ENCODE measurements at regions not wholly inside any gene's neighbourhood (a gene's known extent, or its start where the extent isn't known, plus 50 kb on each side); places are given as distances from the start of the nearest gene placed in this dataset.

DNA sequence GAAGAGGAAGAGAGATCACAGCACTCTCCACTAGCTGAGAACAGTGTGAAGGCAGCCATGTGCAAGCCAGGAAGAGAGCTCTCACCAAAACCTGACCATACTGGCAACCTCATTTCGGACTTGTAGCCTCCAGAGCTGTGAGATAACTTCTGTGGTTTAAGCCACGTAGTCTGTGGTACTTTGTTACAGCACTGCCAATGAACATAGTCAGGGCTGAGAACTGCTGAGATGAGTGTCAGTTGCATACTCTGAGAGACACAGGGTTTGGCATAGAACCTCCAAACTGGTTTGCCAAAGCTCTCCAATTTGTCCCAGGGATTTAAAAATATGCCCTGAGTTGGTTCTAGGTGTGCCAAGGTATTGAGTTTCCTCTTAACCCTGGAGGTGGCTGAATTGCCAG lies 218.6 kb downstream of the ATP23 start:
- H3K36me3 ChIP-seq, result no peaks in the 10 kb centered on the region

DNA sequence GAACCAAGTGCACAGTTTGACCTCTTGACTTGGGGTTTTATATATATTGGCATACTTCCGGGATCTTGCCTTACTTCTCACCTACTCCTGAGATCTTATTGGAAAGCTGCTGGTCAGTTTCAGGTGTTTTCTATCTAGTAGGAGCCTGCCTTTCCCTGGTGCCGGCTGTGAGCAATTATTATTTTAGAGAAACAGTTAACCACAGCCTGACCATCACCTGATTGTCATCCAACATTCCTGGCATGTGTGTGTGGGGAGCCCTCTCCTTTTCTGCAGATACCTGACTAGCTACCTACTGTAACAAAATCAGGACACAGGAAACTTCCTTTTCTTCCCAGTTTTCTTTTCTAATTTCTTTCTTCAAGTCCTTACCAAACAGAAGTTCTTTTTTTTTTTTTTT lies 220.4 kb downstream of the ATP23 start:
- DNase-seq (ENCODE audit: low spot score) (no peak), ATAC-seq (ENCODE audit: insufficient number of reproducible peaks, low FRiP score, low read depth) (no peak)
- no peak for TF ChIP-seq CTCF (IDR thresholded peaks at IDR 0.05)
- Histone ChIP-seq H3K27me3 (replicated peaks; ENCODE audit: insufficient read depth) (no peaks in the 10 kb centered on the region), H3K4me1 (ENCODE audit: control insufficient read depth in 1 of 2, low read depth in 2 of 2) (no peaks in the 10 kb centered on the region), H3K4me3 (no peak overlapping the region), H3K9me3 (no peaks in the 10 kb centered on the region), H3K27ac (no peak overlapping the region), H3K36me3 (no peaks in the 10 kb centered on the region)

More for the DNA sequence above, 218.6 kb downstream of the ATP23 start:
- Histone ChIP-seq H3K4me1 (ENCODE audit: control insufficient read depth in 1 of 2, low read depth in 2 of 2) (no peaks in the 10 kb centered on the region), H3K27ac (no peak overlapping the region), H3K4me3 (no peak overlapping the region), H3K9me3 (no peaks in the 10 kb centered on the region), H3K27me3 (replicated peaks; ENCODE audit: insufficient read depth) (no peaks in the 10 kb centered on the region)
- DNase-seq (ENCODE audit: low spot score), result no peak
- ATAC-seq (ENCODE audit: insufficient number of reproducible peaks, low FRiP score, low read depth), result no peak
- no peak for TF ChIP-seq CTCF (IDR thresholded peaks at IDR 0.05)

- ATAC-seq (ENCODE audit: insufficient number of reproducible peaks, low FRiP score, low read depth) (no peak), DNase-seq (ENCODE audit: low spot score) (no peak)
- H3K9me3 ChIP-seq, result no peaks in the 10 kb centered on the region
- TF ChIP-seq CTCF (IDR thresholded peaks at IDR 0.05), result no peak
- no peaks in the 10 kb centered on the region for H3K36me3 ChIP-seq
- H3K27me3 ChIP-seq (replicated peaks; ENCODE audit: insufficient read depth), result no peaks in the 10 kb centered on the region
- H3K27ac ChIP-seq, result no peak overlapping the region
- no peak overlapping the region for H3K4me3 ChIP-seq
- no peaks in the 10 kb centered on the region for H3K4me1 ChIP-seq (ENCODE audit: control insufficient read depth in 1 of 2, low read depth in 2 of 2)
These were observed 221.7 kb downstream of the ATP23 start for GRCh38 chr12:58163021-58163420.

DNA sequence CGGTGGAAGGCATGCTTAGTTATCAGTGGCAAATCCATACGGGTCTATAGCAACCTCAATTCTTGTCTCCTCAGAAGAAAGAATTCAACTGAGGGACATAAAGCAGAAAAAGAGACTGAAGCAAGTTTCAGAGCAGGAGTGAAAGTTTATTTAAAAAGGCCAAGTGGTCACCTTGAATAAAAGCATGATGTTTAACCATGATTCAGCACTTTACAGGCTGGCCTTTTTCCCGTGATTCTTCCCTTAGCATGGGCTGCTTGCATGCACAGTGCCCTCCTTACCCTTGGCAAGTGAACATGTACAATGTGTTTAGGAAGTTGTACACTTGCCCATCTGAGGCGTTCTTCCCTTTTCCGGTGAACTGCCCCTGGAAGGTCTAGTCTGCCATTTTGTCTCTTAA lies 225.3 kb downstream of the ATP23 start:
- no peak for TF ChIP-seq CTCF (IDR thresholded peaks at IDR 0.05)

DNA sequence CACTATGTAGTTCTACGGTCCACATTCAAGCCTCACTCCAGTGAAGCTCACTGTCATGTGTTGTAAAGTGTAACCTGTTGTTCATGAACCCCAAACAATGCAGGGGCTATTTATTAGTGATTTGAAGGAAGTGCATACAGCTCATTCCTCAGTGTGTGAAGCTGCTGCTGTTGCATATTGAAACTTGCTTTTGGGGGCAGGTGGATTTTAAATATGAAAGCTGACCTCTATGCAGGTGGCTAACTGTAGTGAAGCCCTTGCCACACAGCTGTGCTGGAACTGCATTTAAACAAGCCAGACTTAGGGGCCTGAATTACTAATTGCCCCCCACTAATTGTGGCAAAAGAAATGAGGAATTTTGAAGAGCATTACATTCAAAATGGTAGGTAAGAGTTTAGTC lies 226.3 kb downstream of the ATP23 start:
- ATAC-seq (ENCODE audit: insufficient number of reproducible peaks, low FRiP score, low read depth), result no peak
- Histone ChIP-seq H3K27ac (no peak overlapping the region), H3K4me1 (ENCODE audit: control insufficient read depth in 1 of 2, low read depth in 2 of 2) (no peaks in the 10 kb centered on the region), H3K36me3 (no peaks in the 10 kb centered on the region), H3K4me3 (no peak overlapping the region), H3K27me3 (replicated peaks; ENCODE audit: insufficient read depth) (no peaks in the 10 kb centered on the region), H3K9me3 (no peaks in the 10 kb centered on the region)
- no peak for DNase-seq (ENCODE audit: low spot score)
- TF ChIP-seq CTCF (IDR thresholded peaks at IDR 0.05), result no peak

More for the DNA sequence above, 225.3 kb downstream of the ATP23 start:
- DNase-seq (ENCODE audit: low spot score) (no peak), ATAC-seq (ENCODE audit: insufficient number of reproducible peaks, low FRiP score, low read depth) (no peak)
- H3K4me1 ChIP-seq (ENCODE audit: control insufficient read depth in 1 of 2, low read depth in 2 of 2), result no peaks in the 10 kb centered on the region
- H3K4me3 ChIP-seq, result no peak overlapping the region
- no peaks in the 10 kb centered on the region for H3K9me3 ChIP-seq
- no peaks in the 10 kb centered on the region for H3K27me3 ChIP-seq (replicated peaks; ENCODE audit: insufficient read depth)
- no peak overlapping the region for H3K27ac ChIP-seq
- no peaks in the 10 kb centered on the region for H3K36me3 ChIP-seq

Measured in thoracic aorta (tissue), 2 donors.